ENCODE measurements at regions not wholly inside any gene's neighbourhood (a gene's known extent, or its start where the extent isn't known, plus 50 kb on each side); places are given as distances from the start of the nearest gene placed in this dataset.

DNA sequence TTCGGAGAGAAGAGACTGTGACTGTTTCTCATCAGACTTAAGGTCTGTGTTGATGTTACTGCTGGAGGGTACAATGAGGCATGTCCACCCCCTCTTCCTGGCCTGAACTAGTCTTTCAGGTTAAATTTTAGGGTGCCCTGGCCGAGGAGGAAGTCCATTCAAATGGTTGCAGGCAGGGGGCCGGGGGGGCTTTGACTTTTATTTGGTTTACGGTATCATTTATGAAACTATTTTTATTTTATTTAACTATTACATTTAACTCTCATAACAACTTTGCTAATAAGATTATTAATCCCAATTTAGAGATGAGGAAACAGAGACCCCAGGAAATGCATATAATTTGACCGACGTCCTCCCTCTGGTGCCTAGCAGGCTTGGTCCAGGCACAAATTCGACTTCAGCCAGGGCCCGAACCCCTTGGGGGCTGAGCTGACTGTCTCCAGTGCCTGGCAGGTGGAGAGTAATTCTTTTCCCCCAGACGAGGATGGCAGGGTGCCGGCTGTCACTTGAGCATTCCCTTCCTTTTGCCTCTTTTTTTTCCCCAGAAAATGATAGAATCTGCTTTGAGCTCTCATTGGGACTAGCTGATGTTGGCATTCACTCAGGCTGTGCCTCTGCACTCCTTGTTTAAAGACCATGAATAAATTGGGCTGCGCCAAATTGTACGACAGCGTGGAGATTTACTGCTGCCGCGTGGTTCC is 255.3 kb upstream of the SALL3 start:
- no peak for TF ChIP-seq POLR2A (IDR thresholded peaks at IDR 0.05)
- TF ChIP-seq, protein P1, sequence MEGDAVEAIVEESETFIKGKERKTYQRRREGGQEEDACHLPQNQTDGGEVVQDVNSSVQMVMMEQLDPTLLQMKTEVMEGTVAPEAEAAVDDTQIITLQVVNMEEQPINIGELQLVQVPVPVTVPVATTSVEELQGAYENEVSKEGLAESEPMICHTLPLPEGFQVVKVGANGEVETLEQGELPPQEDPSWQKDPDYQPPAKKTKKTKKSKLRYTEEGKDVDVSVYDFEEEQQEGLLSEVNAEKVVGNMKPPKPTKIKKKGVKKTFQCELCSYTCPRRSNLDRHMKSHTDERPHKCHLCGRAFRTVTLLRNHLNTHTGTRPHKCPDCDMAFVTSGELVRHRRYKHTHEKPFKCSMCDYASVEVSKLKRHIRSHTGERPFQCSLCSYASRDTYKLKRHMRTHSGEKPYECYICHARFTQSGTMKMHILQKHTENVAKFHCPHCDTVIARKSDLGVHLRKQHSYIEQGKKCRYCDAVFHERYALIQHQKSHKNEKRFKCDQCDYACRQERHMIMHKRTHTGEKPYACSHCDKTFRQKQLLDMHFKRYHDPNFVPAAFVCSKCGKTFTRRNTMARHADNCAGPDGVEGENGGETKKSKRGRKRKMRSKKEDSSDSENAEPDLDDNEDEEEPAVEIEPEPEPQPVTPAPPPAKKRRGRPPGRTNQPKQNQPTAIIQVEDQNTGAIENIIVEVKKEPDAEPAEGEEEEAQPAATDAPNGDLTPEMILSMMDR (IDR thresholded peaks at IDR 0.05) = no peak
- no peak for TF ChIP-seq POLR2AphosphoS5 (IDR thresholded peaks at IDR 0.05)
